C4-2B (cell line): ENCODE measurements at regions not wholly inside any gene's neighbourhood (a gene's known extent, or its start where the extent isn't known, plus 50 kb on each side); places are given as distances from the start of the nearest gene placed in this dataset.

Experiments used
- H3K27ac ChIP-seq: fragments of 450-650 bp; 2 replicates; pipeline ENCODE4 v1.5.1; 2017
- CTCF ChIP-seq: fragments of 450-650 bp; conservative IDR thresholded peaks from 2 replicates; pipeline ENCODE4 v1.5.1; 2017; ENCODE audit warnings: mild to moderate bottlenecking
- ZFX ChIP-seq: fragments of 450-650 bp; IDR thresholded peaks from 2 replicates; pipeline ENCODE4 v1.6.1; 2017

GRCh38 chr14:85466678-85467077 lies 63.3 kb upstream of the FLRT2 start:
- no peak overlapping the region for H3K27ac ChIP-seq
- TF ChIP-seq CTCF: no peak
- no peak for TF ChIP-seq ZFX

GRCh38 chr14:85468816-85469215 lies 61.1 kb upstream of the FLRT2 start:
- no peak for TF ChIP-seq ZFX
- TF ChIP-seq CTCF: no peak
- H3K27ac ChIP-seq: no peak overlapping the region

- H3K27ac ChIP-seq: no peak overlapping the region
- TF ChIP-seq ZFX (no peak), CTCF (no peak)
Observed at GRCh38 chr14:85471156-85471555, 58.8 kb upstream of the FLRT2 start.

- no peak overlapping the region for H3K27ac ChIP-seq
- no peak for TF ChIP-seq CTCF
- TF ChIP-seq ZFX: no peak
Observed at GRCh38 chr14:85471744-85472143, 58.2 kb upstream of the FLRT2 start.

- no peak overlapping the region for H3K27ac ChIP-seq
- TF ChIP-seq CTCF: no peak
- no peak for TF ChIP-seq ZFX
Observed at GRCh38 chr14:85474431-85474830, 55.5 kb upstream of the FLRT2 start.

- TF ChIP-seq CTCF (no peak), ZFX (no peak)
- no peak overlapping the region for H3K27ac ChIP-seq
Observed at GRCh38 chr14:85475113-85475512, 54.8 kb upstream of the FLRT2 start.

GRCh38 chr14:85479306-85479705 lies 50.6 kb upstream of the FLRT2 start:
- H3K27ac ChIP-seq: no peak overlapping the region
- TF ChIP-seq CTCF (no peak), ZFX (no peak)
